H1 (cell line): ENCODE measurements at regions not wholly inside any gene's neighbourhood (a gene's known extent, or its start where the extent isn't known, plus 50 kb on each side); places are given as distances from the start of the nearest gene placed in this dataset.

Experiments
- USF2 ChIP-seq: IDR thresholded peaks from 2 replicates; pipeline ENCODE4 v1.6.1; 2011; ENCODE audit warnings: low read length, improper control_type of control experiment

- TF ChIP-seq USF2, result no peak
These were observed 89.2 kb upstream of the MALRD1 start (continued) for GRCh38 chr10:18959369-18959768.
